NCI-H1436 treated with DMSO at 0.1 percent for 48 hours (cell line): ENCODE measurements at regions not wholly inside any gene's neighbourhood (a gene's known extent, or its start where the extent isn't known, plus 50 kb on each side); places are given as distances from the start of the nearest gene placed in this dataset.
"Not testable (repeated sequence)": the region's sequence is repeated elsewhere in the genome, so short reads cannot be mapped to it uniquely, and the experiment has no call there.

ENCODE experiments used
- DNase-seq: peaks from one replicate; lab custom pipeline; 2025; lab: John Stamatoyannopoulos, UW

DNA sequence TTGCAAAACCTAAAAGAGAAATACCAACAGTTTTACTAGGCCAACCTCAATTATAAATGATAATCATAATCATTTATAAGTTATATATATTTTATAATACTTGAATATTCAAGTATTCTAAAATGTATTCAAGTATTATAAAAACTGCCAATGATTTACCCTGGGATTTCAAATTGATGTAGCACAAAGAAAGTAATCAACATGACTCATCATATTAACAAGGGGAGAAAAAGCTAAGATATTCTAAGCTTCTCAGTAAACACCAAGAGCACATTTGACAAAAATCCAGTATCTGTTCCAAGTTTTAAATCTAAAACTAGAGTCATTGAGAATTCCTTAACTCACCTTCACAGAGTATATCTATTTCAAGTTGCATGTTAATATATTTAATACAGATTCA, 56.1 kb downstream of the CAPZA3 start:
- no peak for DNase-seq

DNA sequence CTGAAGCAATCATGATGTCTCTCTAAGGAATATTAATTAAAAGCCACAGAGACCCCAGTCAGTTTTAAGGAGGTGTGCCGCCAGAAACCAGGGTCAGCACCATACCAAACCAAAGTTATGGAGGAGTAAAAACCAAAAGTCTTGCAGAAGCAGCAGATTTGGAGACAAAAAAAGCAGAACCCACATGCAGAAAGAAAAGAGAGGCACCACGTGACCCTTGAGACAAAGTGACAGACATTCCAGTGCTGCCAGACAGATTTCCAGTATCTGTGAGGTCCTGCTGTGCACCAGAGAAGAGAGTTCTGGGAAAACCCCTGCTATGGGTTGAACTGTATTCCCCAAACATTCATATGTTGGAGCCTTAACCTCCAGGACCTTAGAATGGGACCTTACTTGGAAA, 59.7 kb downstream of the CAPZA3 start:
- no peak for DNase-seq

DNA sequence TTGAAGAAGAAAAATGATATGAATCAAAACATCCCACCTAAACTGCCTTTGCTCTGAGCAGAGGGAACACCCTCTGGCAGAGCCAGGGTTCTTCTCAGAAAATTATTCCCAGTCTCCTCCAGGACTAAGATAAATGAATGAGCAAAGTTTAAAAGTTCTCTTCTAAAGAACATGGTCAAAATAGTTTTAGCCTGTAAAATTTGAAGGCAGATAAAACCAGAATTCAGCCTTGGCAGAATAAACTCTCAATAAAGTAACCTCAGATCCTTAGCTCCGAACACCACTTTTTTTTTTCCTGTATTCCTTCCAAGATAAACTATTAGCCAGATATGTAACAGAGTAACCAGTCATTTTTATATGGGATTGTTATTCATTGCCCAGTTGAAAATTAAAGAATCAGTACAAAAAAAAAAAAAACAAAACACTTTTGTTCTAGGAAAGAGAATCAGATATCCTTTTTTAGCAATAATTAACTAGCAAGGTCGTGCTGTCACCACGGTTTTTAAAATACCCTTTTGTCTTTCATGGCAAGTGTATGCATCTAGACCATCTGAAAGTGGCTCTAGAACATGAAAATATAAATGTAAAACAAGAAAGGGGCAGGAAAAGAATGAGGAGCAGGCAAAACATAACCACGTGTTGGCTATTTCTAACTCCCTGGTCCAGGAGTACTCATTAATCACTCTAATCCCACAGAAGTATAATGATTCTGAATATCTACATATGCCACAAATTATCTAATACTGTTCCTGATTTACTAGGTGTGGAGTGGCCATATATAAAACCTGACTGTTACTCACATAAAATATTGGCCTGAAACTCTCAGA, 60.8 kb downstream of the CAPZA3 start:
- no peak for DNase-seq

DNA sequence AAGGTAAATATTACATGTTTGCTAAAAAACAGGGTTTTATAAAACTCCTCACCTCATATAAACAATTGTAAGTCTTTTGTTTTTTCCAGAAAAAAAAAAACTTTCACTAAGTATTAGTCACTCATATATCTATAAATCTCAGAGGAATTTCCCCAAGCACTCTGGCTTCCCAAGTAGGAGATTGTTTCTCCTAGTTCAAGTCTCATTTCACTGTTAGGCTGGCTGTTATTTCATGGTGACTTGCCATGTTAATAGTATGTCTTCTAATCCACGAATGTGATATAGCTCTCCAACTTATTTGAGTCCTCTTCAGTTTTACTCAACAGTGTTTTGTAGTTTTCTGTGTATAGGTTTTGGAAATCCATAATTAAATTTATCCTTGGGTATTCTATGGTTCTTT, 61.6 kb downstream of the CAPZA3 start:
- DNase-seq, result no peak

DNA sequence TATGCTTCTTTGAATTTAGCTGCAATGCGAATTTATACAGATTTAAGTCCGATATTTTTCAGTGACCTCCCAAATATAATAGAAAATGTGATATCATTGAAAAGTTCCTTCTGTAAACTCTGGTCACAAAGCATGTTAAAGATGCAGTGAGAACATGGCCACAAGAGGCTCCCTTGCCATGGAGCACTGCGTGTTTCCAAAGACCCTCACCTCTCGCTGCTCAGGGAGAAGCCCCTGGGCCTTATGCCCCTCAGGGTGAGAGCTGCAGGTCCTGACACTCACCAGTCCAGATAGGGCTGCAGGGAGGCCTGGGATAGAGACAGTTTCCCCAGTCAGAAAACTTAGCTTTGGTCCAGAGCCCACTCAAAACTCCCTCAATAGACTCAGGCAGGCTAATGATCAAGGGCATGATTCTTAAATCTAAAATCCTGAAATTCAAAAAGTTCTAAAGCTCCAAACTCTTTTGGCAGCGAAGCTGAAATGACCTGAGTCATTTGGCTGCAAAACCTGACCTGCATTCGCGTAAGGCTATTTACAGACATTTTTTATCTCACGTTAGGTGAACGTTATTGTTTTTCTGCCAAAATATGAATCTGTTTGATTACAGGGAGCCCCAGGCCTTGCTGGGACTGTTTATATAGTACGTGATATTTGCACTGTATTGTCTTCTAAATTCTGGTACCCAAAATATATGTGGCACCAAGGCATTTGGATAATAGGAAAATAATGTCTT, 67.8 kb downstream of the CAPZA3 start:
- DNase-seq, result no peak

DNA sequence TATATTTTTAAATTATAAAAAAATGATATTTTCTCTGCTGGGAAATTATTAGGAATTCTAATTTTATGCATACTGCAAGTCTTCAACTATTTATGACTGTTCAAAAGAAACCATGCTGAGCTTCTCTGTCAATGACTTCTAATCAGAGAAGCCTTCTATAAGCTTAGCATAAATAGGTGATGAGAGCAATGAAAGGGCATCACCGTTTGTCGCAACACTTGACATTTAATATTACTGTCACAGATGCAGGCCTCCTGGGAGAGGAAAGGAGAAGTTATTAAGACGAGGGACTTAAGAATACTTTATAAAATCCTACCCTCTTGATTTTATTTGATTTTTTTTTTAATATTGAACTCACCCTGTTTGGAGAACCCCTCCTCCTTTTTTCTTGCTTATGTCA, 69.8 kb downstream of the CAPZA3 start:
- DNase-seq, result no peak

DNA sequence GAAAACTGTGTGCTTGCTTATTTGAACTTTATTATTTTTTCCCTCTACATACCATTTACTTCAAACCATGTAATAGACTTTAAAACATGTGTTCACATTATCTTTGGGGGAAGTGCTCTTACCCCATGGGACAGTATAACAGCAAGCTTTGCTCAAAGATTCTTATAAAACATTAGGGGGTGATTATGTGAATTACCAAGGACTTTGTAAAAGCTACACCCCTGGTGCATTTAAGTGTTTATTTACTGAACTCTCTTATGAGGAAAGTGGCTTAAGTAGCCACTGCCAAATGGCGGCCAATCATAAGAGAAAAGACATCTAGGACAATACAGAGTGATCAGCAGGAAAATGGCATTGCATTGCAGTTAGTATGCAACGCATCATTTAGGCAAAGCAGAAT, 70.3 kb downstream of the CAPZA3 start:
- DNase-seq, result peak; percentile 46

DNA sequence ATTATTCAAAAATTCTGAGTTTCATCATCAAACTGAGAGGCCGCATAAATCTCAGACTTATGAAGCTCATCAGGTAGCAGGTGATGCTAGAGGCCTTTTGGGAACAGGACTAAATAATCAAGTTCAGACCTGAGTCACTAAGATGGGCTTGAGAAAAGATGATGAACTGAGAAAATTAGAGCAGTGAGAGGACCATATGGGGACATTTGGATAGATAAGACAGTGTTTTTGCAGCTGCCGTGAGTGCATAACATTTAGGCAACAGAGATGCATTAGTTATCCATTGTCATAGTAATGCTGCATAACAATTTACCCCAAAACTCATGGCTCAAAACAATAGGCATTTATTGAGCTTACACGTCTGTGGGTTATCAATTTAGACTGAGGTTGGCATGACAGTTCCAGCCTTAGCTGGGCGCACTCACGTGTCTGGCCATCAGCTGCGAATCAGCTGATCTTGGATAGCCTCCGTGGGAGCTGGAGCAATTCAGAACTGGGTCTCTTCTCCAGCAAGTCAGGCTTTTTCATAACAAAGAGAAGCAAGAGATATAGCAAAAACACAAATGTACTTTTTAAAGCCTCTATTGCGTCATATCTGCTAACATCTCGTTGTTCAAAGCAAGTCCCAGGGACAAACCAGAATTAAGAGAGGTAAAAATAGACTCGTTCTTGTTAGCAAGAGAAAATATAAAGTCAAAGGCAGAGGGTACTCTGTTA, 72.8 kb downstream of the CAPZA3 start:
- no peak for DNase-seq

DNA sequence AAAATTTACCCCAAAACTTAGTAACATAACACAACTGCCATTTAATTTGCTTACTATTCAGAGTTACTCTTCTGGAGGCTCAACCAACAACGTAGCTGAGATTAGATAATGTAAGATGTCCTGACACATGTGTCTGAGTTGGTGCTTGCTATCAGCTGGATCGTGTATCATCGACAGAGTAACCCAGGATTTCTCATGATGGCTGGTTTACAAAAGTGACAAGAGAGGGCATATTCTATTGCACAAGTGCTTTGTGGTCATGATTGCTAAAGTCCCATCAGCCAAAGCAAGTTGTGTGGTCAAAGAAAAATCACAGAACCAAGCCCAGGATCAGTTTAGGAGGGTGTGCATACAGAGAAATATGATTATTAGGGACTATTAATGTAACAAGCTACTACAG, 73.4 kb downstream of the CAPZA3 start:
- DNase-seq, result no peak

DNA sequence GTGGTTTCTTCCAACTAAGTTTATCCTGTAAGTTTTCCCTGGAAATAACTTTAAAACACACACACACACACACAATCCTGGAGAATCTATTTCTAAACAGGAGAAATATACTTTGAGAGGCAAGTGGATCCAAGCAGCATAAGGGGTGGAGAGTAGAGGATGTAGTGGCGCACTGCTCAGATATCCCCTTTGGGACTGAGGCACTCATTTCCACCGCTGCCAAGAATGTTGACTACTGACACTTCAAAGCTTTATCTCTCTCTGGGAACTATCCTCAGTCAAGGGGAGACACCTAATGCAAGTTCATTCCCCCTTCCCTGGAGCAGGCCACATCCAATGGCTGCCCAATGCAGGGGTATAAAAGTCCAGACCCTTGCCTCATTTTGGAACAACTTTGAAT, 75.8 kb downstream of the CAPZA3 start:
- no peak for DNase-seq

DNA sequence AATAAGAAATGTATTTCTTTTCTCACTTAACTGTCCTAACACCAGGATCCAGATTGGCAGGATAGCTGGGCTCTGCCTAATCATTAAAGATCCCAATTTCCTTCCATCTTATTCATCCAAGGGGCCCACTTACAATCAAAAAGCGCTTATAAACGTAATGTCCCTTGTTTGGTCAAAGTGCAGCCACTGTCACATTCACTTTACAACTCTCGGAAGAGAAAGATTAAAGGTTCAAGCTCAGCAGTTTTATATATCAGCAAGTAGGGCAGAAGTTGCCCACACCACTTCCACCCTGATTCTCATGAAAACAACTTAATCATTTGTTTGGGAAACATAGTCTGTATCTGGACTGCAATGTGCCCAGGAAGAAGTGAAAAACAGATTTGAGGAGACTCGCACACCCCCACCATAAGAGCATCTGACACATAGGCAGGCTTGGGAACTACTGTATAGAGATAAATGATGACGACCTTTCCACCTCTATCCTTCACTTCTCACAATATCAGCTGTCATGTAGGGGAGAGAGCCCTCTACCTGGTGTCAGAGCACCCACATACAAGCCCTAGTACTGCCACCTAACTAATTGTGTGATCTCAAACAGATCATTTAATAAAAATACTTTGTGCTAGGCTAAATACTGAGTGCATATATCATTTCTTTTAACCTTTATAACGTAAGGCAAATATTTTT, 80.8 kb downstream of the CAPZA3 start:
- no peak for DNase-seq

DNA sequence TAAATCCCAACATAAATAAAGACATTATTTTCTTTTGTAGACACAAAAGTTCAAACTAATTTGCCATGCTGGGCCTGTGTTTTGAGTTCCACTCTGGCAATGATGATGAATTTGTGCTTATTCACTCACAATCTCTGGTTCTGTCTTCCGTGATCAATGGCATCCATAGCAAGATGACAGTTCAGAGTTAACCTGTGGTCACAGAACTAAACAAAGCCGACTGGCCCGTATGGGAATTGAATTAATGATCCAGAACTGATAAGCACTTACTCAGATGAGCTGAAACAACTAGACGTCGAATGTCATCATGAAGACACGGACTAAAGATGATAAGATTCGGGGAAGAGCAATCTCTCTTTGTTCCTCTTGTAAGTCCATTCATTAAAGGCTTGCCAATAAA, 81.6 kb downstream of the CAPZA3 start:
- DNase-seq, result no peak

DNA sequence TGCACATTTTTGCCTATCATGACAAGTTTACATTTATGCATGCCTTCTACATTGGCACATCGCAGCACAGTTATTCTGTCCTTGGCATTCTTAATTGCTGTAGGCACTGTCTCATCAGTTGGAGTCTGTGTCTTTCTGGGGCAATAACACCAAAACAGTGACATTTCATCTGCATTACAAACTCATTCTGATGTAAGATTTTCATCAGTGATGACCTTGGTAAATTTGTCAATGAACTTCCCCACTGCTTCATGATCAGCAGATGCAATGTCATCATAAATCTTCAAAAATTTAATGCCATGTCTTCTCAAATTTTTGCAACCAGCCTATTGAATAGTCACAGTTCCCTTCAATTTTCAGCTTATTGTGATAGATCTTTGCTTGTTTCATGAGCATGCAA, 85.5 kb downstream of the CAPZA3 start:
- DNase-seq, result no peak

DNA sequence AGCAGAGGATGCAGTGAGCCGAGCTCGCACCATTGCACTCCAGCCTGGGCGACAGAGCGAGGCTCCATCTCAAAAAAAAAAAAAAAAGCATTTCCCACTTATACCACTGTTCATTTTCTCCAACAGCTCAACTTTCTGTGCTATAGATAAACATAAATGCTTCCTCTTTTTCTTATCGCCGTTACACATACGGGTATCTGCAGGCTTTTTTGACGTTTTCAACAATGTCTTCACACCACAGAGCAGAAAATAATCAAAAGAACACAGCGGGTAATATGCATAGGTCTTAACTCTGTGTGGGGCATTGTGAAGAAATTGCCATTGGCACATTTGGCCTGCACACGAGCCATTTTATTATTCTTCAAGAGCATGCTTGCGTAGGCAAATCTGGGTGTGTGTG, 86.4 kb downstream of the CAPZA3 start:
- DNase-seq, result no peak

DNA sequence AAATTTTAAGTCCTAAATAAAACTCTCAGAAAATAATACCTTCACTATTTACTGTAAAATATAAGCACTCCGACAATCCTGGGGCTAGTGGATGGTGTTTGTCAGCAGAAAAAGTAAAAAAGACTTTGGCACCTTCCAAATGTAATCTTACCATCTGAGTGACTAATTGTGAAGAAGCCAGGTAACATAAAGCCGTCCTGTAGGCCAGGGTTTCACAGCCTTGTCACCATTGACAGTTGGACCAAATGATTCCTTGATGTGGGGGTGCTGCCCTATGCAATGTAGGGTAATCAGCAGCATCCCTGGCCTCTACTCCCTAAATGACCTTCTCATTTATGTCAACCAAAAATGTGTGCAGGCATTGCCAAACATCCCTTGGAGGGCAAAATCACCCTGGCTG, 87.2 kb downstream of the CAPZA3 start:
- no peak for DNase-seq

DNA sequence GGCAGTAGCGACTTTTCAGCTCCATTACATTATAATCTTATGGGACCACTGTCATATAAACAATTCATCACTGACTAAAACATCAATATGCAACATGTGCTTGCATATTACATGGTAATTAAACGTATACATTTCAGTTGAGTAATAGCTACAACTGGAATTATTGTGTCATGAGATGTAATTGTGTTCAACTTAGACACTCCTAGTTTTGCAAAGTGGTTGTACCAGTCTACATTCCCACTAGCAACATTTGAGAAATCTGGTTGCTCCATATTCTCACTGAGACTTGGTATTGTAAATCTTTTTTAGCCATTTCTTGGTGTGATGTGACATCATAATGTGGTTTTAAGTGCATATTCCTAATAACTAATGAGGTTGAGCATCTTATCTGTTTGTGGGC, 90.0 kb downstream of the CAPZA3 start:
- DNase-seq, result no peak

DNA sequence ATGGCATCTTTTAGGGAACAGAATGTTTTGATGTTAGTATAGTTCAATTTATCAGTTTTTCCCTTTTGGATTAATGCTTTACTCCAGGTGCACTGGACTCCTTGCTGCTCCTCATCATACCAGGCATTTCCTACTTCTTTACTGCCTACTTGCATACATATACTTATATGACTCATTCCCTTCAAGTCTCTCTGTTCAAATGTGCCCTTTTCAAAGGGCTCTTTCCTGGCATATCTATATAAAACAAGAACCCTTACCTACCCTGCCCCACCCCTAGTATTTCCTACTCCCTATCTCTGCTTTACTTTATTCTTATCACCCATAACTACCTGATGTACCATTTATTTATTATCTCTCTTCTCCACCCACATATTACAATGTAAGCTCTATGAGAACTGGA, 90.6 kb downstream of the CAPZA3 start:
- DNase-seq, result no peak

DNA sequence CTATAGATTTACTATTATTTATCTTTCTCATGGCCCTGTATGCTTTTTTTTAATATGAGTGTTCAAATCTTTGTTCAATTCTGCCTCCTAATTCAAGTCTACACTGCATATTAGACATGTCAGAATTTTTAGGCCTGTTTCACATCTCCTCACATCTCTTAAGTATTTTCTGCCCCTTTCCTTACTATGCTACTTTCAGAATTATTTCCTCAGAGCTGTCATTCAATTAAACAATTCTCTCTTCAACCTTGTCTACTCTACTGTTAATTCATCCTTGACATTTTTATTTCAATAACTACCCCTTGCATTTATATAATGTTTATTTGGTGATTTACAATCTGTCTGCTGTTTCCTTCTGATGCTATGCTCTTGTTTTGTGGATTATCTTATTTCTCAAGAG, 91.1 kb downstream of the CAPZA3 start:
- no peak for DNase-seq

DNA sequence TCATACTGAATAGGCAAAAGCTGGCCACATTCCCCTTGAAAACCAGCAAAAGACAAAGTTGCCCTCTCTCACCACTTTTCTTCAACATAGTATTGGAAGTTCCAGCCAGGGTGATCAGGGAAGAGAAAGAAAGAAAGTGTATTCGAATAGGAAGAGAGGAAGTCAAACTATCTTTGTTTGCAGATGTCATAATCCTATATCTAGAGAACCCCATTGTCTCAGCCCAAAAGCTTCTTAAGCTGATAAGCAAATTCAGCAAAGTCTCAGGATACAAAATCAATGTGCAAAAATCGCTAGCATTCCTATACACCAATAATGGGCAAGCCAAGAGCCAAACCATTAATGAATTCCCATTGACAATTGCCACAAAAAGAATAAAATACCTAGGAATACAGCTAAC, 95.0 kb downstream of the CAPZA3 start:
- not testable (repeated sequence) for DNase-seq

DNA sequence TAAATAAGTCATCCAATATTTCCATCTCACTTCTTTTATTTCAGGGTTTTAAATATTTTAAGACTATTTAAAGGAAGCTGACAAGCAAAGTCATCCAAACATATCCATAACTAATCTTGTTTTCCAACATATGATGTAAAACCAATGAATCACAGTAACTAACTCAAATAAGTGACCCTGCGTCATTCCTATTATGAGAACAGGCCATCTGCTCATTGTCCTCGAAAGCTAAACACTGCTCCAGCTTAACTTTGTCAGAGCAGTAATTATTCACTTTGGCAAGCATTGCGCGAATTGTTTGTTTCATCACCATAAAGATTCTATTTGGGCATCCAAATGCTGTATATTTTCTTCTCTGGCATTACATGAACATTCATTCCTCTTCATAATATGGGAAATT, 99.1 kb downstream of the CAPZA3 start:
- no peak for DNase-seq

DNA sequence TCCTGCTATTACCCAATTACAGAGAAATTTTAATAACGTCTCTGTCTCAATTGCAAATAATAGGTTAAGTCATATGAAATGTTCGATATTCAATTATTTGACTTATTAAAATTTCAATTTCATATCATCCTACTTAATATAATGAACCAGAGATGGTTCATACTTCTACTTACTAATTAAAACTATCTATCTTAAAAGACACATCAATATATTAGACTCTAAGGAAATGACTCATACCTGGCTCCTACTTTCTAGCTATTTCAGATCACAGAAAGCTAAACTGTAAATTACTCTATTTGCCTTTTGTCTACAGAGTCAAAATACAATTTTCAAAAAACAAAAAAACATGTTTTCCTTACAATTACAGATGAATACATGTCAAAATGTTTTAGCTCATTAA, 99.6 kb downstream of the CAPZA3 start:
- no peak for DNase-seq

DNA sequence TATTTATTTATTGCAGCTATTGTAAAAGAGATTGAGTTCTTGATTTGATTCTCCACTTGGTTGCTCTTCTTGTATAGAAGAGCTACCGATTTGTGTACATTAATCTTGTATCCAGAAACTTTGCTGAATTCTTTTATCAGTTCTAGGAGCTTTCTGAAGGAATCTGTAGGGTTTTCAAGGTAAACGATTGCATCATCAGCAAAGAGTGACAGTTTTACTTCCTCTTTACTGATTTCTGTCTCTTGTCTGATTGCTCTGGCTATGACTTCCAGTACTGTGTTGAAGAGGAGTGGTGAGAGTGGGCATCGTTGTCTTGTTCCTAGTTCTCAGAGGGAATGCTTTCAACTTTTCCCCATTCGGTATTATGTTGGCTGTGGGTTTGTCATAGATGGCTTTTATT, 103.1 kb downstream of the CAPZA3 start:
- not testable (repeated sequence) for DNase-seq
